ENCODE measurements at regions not wholly inside any gene's neighbourhood (a gene's known extent, or its start where the extent isn't known, plus 50 kb on each side); places are given as distances from the start of the nearest gene placed in this dataset.
"Not testable (repeated sequence)": the region's sequence is repeated elsewhere in the genome, so short reads cannot be mapped to it uniquely, and the experiment has no call there.

DNA sequence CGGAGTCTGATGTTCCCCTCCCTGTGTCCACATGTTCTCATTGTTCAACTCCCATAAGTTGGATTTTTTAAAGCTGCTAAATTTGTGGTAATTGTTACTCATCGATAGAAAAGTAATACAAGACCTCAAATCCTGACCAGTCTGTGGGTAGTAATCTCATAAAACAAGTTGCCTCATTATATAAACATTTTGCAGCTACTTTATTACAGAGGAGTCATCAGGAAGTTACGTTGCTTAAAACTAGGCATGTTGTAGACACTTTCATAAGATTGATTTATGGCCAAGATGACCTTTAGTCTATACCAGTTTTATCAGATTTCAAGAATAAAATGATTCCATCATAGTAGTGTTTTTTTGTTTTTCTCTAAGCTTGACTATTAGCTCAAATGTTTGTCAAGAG, 208.8 kb downstream of the GIPC2 start:
- no peak overlapping the region for H3K27ac Mint-ChIP-seq
- intact Hi-C loops (cut with DNase I, micrococcal nuclease) = no loop called here
- H3K9me3 Mint-ChIP-seq (ENCODE audit: low read depth) = no peaks in the 10 kb centered on the region
- DNase-seq (no peak), ATAC-seq (no peak)
- H3K4me1 Mint-ChIP-seq = no peaks in the 10 kb centered on the region
- peaks cover 5% of the 10 kb centered on the region for H3K27me3 Mint-ChIP-seq
- ChIA-PET CTCF (interaction anchor here (0.6 to 0.9 kb wide), 2 partner anchors 15 to 77 kb away, joined by 3 read pairs; no protein-coding TSS in a partner anchor), POLR2A (no interaction called here)
- H3K4me3 Mint-ChIP-seq = no peak overlapping the region
- H3K36me3 Mint-ChIP-seq (ENCODE audit: low read depth) = no peaks in the 10 kb centered on the region

DNA sequence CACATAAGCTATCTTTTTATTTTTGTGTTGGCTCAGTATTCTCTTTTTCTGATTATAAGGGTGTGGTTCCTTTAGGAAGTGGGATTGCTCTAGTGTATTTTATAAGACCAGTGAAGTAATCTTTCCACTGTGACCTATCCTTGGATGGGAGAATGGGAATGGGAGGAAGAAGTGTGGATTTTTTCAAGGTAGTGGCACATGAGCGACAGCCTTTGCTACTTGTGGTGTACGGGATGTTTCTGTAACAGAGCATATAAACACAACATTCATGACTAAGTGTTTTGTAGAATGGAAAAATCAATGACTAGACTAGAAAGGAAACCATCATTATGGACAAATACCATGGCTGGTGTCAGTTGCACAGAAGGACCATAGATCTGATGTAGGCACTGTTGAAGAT, 209.6 kb downstream of the GIPC2 start:
- H3K27ac Mint-ChIP-seq = no peak overlapping the region
- no peaks in the 10 kb centered on the region for H3K36me3 Mint-ChIP-seq (ENCODE audit: low read depth)
- ATAC-seq (no peak), DNase-seq (no peak)
- ChIA-PET POLR2A (no interaction called here), CTCF (interaction anchor here (0.6 to 0.9 kb wide), 2 partner anchors 16 to 76 kb away, joined by 3 read pairs; no protein-coding TSS in a partner anchor)
- no peak overlapping the region for H3K4me3 Mint-ChIP-seq
- no peaks in the 10 kb centered on the region for H3K9me3 Mint-ChIP-seq (ENCODE audit: low read depth)
- no peaks in the 10 kb centered on the region for H3K4me1 Mint-ChIP-seq
- peaks cover 5% of the 10 kb centered on the region for H3K27me3 Mint-ChIP-seq
- intact Hi-C loops (cut with DNase I, micrococcal nuclease) = no loop called here

DNA sequence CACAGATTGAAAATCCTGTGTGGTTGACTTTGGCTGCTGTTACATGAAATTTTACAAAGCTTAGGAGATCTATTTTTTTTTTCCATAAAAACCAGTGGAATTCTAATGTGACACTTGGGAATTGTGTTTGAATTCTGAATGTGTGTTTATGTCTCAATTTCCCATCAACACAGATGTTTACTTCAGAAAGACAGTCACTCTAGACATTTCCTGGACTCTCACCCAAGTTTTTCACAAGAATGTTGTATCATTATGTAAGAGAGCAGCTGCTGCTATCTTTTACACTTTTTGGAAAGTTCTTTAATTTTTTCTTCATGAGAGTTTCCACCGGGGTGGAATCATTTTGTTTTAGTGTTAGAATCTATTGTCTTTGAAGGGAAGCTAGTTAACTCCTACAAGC, 210.1 kb downstream of the GIPC2 start:
- Mint-ChIP-seq H3K27ac (no peak overlapping the region), H3K9me3 (ENCODE audit: low read depth) (no peaks in the 10 kb centered on the region), H3K4me3 (no peak overlapping the region), H3K27me3 (peaks cover 5% of the 10 kb centered on the region), H3K4me1 (no peaks in the 10 kb centered on the region), H3K36me3 (ENCODE audit: low read depth) (no peaks in the 10 kb centered on the region)
- intact Hi-C loops (cut with DNase I, micrococcal nuclease) = no loop called here
- CTCF ChIA-PET = no interaction called here
- no peak for DNase-seq
- POLR2A ChIA-PET = no interaction called here
- ATAC-seq = no peak

DNA sequence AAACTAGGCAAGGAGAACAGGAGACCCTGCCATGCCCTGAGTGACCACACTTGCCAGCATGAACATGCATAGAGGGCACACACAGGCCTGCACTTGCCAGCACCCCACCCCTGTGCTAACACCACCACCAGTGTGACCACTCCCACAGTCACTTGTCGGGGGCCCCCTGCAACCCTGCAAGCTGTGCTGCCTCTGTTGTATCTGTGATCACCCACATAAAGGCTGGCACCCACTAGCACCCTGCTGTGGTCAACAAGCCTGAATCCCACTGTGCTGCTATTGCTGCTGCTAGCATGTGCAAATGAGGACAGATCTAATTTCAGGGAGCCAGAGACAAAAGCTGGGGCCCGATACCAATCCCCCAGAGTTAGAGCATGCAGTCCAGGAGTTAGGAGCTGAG, 217.7 kb downstream of the GIPC2 start:
- no peak overlapping the region for H3K4me3 Mint-ChIP-seq
- no peaks in the 10 kb centered on the region for H3K27me3 Mint-ChIP-seq
- CTCF ChIA-PET = interaction anchor here (1.1 kb wide), 1 partner anchor 71 kb away, joined by 4 read pairs; no protein-coding TSS in a partner anchor
- H3K27ac Mint-ChIP-seq = no peak overlapping the region
- DNase-seq = no peak
- no peaks in the 10 kb centered on the region for H3K4me1 Mint-ChIP-seq
- POLR2A ChIA-PET = no interaction called here
- H3K36me3 Mint-ChIP-seq (ENCODE audit: low read depth) = no peaks in the 10 kb centered on the region
- no peak for ATAC-seq
- intact Hi-C loops (cut with DNase I, micrococcal nuclease) = no loop called here
- H3K9me3 Mint-ChIP-seq (ENCODE audit: low read depth) = peaks cover 6% of the 10 kb centered on the region

DNA sequence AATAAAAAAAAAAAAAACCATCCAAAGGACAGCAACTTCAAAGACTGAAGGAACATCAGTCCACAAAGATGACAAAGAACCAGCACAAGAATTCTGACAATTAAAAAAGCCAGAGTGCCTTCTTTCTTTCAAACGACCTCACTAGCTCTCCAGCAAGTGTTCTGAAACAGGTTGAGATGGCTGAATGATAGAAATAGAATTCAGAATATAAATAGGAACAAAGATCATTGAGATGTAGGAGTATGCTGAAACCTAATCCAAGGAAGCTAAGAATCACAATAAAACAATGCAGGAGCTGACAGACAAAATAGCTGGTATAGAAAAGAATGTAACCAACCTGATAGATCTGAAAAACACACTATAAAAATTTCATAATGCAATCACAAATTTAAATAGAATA, 218.2 kb downstream of the GIPC2 start:
- Mint-ChIP-seq H3K27me3 (no peaks in the 10 kb centered on the region), H3K27ac (no peak overlapping the region), H3K36me3 (ENCODE audit: low read depth) (no peaks in the 10 kb centered on the region), H3K4me1 (no peaks in the 10 kb centered on the region), H3K9me3 (ENCODE audit: low read depth) (peaks cover 6% of the 10 kb centered on the region), H3K4me3 (no peak overlapping the region)
- intact Hi-C loops (cut with DNase I, micrococcal nuclease) = no loop called here
- DNase-seq (no peak), ATAC-seq (no peak)
- ChIA-PET CTCF (interaction anchor here (1.1 kb wide), 1 partner anchor 70 kb away, joined by 4 read pairs; no protein-coding TSS in a partner anchor), POLR2A (no interaction called here)

DNA sequence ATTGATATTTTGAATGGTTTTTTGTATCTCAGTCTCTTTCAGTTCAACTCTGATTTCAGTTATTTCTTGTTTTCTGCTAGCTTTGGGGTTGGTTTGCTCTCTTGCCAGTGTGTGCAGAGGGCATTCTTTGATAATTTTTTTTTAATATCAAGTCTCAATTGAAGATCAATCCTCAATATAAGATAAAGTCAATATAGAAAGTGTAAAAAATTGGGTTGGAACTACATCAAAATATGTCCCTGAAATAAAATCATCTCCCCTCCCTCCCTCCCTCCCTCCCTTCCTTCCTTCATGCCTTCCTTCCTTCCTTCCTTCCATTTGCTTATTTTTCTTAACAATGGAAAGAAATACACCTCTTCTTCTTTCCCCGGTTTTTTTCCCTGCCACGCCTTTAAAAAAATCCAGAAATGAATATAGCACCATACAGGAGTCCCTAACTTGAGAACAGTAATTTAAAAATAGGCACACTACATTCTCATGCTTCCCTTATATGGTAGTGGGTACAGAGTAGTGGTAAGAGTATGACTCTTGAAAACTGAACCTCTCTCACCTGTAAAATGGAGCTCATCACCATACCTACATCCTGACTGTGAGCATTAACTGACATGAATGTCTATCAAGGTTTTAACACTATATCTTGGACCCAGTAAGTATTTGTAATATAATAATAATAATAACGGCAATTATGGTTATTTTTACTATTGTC, 221.9 kb downstream of the GIPC2 start:
- Mint-ChIP-seq H3K36me3 (ENCODE audit: low read depth) (no peaks in the 10 kb centered on the region), H3K4me1 (no peaks in the 10 kb centered on the region), H3K9me3 (ENCODE audit: low read depth) (peaks cover 6% of the 10 kb centered on the region), H3K4me3 (no peak overlapping the region), H3K27me3 (peaks cover 2% of the 10 kb centered on the region), H3K27ac (no peak overlapping the region)
- CTCF ChIA-PET = no interaction called here
- POLR2A ChIA-PET = no interaction called here
- intact Hi-C loops (cut with DNase I, micrococcal nuclease) = no loop called here
- no peak for DNase-seq
- ATAC-seq = no peak

DNA sequence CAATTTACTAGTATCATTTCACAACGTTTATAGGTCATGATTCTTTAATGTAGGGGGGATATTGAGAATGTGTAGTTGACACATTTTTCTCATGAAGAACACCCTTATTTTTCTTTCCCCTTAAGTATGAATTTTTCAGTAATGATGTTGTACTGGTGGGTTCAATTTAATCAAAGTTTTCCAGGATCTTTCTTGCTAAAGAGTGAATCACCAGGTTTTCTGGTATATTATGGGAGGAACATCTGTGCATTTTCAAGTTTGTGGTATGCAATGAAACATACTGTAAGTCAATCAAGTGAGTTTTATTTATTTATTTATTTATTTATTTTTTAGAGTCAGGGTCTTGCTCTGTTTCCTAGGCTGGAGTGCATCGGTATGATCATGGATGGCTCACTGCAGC, 221.2 kb upstream of the PTGFR start:
- no peak for ATAC-seq
- no peaks in the 10 kb centered on the region for H3K36me3 Mint-ChIP-seq (ENCODE audit: low read depth)
- ChIA-PET POLR2A (no interaction called here), CTCF (no interaction called here)
- H3K4me3 Mint-ChIP-seq = no peak overlapping the region
- peaks cover 2% of the 10 kb centered on the region for H3K27me3 Mint-ChIP-seq
- no peaks in the 10 kb centered on the region for H3K4me1 Mint-ChIP-seq
- intact Hi-C loops (cut with DNase I, micrococcal nuclease) = no loop called here
- no peak for DNase-seq
- no peak overlapping the region for H3K27ac Mint-ChIP-seq
- H3K9me3 Mint-ChIP-seq (ENCODE audit: low read depth) = peaks cover 6% of the 10 kb centered on the region

DNA sequence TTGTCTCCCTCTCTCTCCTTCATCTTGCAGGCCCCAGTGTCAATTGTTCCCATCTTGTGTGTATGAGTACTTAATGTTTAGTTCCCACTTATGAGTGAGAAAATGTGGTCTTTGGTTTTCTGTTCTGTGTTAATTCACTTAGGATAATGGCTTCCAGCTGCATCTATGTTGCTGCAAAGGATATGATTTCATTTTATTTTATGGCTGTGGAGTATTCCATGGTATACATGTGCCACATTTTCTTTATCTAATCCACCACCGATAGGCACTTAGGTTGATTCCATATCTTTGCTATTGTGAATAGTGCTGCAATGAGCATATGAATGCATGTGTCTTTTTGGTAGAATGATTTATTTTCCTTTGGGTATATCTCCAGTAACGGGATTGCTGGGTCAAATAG, 219.4 kb upstream of the PTGFR start:
- POLR2A ChIA-PET; intact Hi-C loops (cut with DNase I, micrococcal nuclease); ATAC-seq; H3K36me3 Mint-ChIP-seq (ENCODE audit: low read depth); CTCF ChIA-PET; H3K4me3 Mint-ChIP-seq; DNase-seq; H3K4me1 Mint-ChIP-seq; H3K27ac Mint-ChIP-seq; H3K27me3 Mint-ChIP-seq; H3K9me3 Mint-ChIP-seq (ENCODE audit: low read depth): not testable (repeated sequence)

DNA sequence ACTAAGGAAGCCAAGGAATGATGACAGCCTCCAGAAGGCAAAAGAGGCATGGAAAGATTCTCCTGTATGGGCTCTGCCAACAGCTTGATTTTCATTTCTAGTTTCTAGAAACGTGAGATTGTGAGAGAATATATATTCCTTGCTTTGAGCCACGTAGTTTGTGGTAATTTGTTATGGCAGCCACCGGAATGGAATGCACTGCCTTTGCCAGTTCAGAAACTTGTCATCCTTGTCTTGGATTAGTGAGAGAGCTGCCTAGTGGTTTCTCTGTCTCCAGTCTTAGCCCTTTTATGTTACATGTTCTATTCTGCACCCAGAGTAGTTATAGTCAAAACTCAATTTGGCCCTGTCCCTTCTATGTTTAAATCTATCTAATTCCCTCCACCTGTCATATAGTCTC, 216.0 kb upstream of the PTGFR start:
- POLR2A ChIA-PET = interaction anchor here (0.6 kb wide), 1 partner anchor 115 kb away, joined by 8 read pairs; no protein-coding TSS in a partner anchor
- ATAC-seq (no peak), DNase-seq (no peak)
- CTCF ChIA-PET = no interaction called here
- Mint-ChIP-seq H3K27me3 (peaks cover 11% of the 10 kb centered on the region), H3K27ac (no peak overlapping the region), H3K4me3 (no peak overlapping the region), H3K36me3 (ENCODE audit: low read depth) (no peaks in the 10 kb centered on the region), H3K9me3 (ENCODE audit: low read depth) (no peaks in the 10 kb centered on the region), H3K4me1 (no peaks in the 10 kb centered on the region)
- intact Hi-C loops (cut with DNase I, micrococcal nuclease) = no loop called here

DNA sequence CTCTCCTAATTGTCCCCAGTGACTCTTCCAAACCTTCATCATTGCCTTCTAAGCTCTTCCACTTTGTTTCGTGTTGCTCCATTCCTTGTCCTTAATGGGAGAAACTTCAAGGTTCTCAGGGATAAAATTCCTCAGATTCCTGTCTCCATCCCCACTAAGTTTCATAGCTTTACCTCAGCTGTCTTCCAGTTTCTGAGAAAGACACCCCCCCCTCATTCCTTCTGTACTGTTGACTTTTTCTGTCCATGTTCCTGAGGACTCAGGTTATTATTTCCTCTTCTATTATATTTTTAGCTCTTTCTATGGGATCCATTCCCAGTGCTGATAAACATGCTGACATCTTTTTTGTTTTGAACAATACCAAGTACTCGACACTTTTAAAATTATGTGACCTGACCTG, 215.3 kb upstream of the PTGFR start:
- ChIA-PET POLR2A (interaction anchor here (0.6 kb wide), 2 partner anchors 74 to 114 kb away, joined by 6 to 8 read pairs; no protein-coding TSS in a partner anchor), CTCF (interaction anchor here (0.9 kb wide), 1 partner anchor 145 kb away, joined by 3 read pairs; no protein-coding TSS in a partner anchor)
- intact Hi-C loops (cut with DNase I, micrococcal nuclease) = no loop called here
- no peaks in the 10 kb centered on the region for H3K36me3 Mint-ChIP-seq (ENCODE audit: low read depth)
- H3K4me1 Mint-ChIP-seq = no peaks in the 10 kb centered on the region
- no peak overlapping the region for H3K4me3 Mint-ChIP-seq
- DNase-seq (no peak), ATAC-seq (no peak)
- H3K27ac Mint-ChIP-seq = no peak overlapping the region
- H3K9me3 Mint-ChIP-seq (ENCODE audit: low read depth) = no peaks in the 10 kb centered on the region
- H3K27me3 Mint-ChIP-seq = peaks cover 11% of the 10 kb centered on the region

DNA sequence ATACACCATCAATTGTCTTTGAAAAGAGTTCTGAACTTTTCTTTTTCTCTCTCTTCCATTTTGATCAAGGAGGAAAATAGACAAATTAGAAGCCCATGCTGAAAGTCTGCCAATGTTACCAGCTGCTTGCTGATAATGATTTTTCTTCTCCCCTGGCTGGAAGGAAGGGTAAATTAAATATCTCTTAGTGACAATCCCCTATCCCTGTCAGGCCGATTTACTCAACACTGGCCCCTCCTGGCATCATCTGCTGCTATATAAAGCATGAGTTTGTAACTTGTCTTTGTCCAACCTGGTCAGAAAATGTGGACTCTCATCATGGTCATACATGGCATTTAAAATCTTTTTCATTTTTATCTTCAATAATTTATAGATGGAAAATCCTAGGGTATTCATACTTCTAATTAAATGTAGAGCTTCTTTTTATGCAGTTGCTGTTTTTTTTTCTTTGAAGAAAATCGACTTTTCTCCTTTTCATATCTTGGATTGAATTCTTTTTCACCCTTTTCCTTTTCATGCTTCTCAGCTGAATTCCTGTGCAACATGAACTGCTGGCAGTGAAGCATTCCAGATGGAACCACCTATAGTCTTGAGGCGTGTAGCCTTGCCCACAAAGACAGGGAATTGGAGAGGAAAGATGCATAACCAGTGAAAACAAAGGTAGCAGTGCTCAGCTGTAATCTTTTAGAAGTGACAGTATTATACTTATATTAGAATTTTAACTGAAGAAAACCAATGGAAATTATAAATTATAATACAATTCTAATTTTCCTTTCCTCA, 214.7 kb upstream of the PTGFR start:
- Mint-ChIP-seq H3K27ac (no peak overlapping the region), H3K4me3 (no peak overlapping the region), H3K27me3 (peaks cover 11% of the 10 kb centered on the region), H3K36me3 (ENCODE audit: low read depth) (no peaks in the 10 kb centered on the region), H3K9me3 (ENCODE audit: low read depth) (no peaks in the 10 kb centered on the region), H3K4me1 (no peaks in the 10 kb centered on the region)
- ChIA-PET POLR2A (interaction anchor here (0.6 kb wide), 1 partner anchor 75 kb away, joined by 6 read pairs; no protein-coding TSS in a partner anchor), CTCF (interaction anchor here (0.9 kb wide), 1 partner anchor 146 kb away, joined by 3 read pairs; no protein-coding TSS in a partner anchor)
- intact Hi-C loops (cut with DNase I, micrococcal nuclease) = no loop called here
- DNase-seq (no peak), ATAC-seq (no peak)

DNA sequence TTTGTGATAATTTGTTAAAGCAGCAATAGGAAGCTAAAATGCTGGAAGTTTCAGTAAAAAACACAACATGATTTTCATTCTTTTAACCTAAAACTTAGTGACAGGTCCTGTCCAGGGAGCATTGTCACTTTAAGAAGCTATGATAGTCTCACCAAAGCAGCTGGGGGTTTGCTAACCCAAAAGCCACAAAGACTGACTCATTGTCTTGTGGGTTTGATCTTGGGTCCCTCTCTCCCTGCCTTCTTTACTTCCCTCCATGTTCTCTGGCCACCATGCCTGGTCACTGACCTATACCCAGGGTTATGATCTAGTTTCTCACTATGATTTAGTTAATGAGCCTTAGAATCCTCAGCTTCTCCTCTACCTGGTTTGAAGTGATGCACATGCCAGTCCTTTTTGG, 213.5 kb upstream of the PTGFR start:
- H3K9me3 Mint-ChIP-seq (ENCODE audit: low read depth) = no peaks in the 10 kb centered on the region
- no peak for ATAC-seq
- H3K4me1 Mint-ChIP-seq = no peaks in the 10 kb centered on the region
- H3K4me3 Mint-ChIP-seq = no peak overlapping the region
- intact Hi-C loops (cut with DNase I, micrococcal nuclease) = no loop called here
- no peaks in the 10 kb centered on the region for H3K36me3 Mint-ChIP-seq (ENCODE audit: low read depth)
- peaks cover 9% of the 10 kb centered on the region for H3K27me3 Mint-ChIP-seq
- POLR2A ChIA-PET = no interaction called here
- no peak overlapping the region for H3K27ac Mint-ChIP-seq
- CTCF ChIA-PET = interaction anchor here (0.9 kb wide), 1 partner anchor 103 kb away, joined by 3 read pairs; no protein-coding TSS in a partner anchor
- DNase-seq = no peak

Measured in activated CD4-positive, alpha-beta T cell treated with anti-CD3 and anti-CD28 coated beads for 36 hours (primary cell).